HK-2 (cell line): ENCODE measurements at regions not wholly inside any gene's neighbourhood (a gene's known extent, or its start where the extent isn't known, plus 50 kb on each side); places are given as distances from the start of the nearest gene placed in this dataset.
A peak's percentile ranks its signal among the peaks of the same experiment; 100 is the strongest.
"Not testable (repeated sequence)": the region's sequence is repeated elsewhere in the genome, so short reads cannot be mapped to it uniquely, and the experiment has no call there.

Source experiments
- DNase-seq: peaks from one replicate; pipeline ENCODE4 v3.0.0-alpha.2; 2018; ENCODE audit not compliant: unreplicated experiment

DNA sequence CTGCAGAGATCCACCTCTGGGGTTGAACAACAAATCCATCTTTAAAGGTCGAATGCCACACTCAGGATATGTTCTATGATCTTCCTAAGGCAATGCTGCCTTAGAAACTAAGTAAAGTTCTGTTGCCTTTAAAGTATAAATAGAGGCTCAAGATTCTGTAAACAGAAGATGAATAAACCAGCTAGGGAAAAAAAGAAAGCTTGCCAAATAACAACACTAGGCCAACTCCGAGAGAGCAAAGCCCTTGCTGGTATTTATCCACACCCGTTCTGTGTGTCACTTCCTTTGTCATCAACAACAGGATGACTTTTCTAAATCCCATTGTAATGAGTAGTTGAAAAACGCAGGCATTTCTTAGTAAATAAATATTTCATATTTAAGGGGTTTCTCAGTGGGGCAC, 330.0 kb upstream of the GLI3 start:
- no peak for DNase-seq

DNA sequence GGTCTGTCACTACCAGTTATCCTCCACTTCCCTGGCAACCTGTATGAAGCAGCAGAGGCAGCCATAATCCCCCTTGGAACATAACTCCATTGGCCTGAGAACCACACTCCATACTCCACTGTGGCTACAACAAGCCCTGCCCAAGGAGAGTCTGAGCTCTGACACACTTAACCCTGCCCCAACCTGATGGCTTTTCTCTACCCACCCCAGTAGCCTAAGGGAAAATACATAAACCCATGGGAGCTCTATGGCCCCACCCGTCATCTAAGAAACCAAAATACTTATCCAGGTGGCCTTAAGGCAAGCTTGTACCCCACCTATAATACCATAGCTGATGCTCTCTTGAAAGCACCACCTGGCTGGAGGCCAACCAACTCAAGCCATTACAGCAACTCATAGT, 324.8 kb upstream of the GLI3 start:
- DNase-seq: no peak

DNA sequence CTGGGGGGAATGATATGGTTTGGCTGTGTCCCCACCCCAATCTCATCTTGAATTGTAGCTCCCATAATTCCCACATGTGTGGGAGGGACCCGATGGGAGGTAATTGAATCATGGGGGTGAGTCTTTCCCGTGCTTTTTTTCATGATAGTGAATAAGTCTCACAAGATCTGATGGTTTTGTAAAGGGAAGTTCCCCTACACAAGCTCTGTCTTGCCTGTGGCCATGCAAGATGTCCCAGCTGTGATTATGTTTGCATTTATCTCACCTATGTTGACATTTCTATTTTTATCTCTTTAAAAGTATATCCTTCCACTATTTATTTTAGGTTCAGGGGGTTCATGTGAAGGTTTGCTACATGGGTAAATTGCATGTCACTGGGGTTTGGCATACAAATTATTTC, 323.9 kb upstream of the GLI3 start:
- no peak for DNase-seq

DNA sequence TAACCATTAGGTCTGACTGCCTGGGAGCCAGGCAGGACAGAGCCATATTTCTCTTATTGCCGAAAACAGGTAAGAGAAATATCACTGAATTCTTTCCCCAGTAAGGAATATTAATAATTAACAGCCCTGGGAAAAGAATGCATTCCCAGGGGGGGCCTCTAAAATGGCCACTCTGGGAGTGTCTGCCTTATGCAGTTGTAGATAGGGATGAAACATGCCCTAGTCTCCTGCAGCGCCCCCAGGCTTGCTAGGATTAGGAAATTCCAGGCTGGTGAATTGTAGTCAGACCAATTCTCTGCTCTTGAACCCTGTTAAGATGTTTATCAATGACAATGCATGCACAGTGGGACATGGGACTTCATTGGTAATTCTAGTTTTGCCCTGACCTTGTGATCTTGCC, 317.9 kb upstream of the GLI3 start:
- not testable (repeated sequence) for DNase-seq

DNA sequence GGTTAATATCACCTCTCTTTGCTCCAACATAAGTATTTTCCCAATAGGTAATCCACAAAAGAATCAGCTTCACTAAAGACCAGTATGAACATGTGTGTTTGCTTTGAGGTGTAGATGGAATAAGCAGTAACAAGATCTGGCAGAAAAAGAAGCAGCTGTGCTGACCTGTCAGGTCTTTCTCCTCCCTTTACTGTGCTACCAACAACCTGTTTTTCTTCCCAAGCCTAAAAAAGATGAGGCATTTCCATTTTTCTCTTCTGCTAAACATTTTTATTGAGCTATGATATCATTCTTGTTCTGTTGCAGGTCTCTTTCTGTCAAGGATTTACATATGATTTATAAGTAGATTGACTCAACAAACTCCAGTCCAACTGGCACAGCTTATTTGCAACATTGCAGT, 315.2 kb upstream of the GLI3 start:
- DNase-seq: no peak

DNA sequence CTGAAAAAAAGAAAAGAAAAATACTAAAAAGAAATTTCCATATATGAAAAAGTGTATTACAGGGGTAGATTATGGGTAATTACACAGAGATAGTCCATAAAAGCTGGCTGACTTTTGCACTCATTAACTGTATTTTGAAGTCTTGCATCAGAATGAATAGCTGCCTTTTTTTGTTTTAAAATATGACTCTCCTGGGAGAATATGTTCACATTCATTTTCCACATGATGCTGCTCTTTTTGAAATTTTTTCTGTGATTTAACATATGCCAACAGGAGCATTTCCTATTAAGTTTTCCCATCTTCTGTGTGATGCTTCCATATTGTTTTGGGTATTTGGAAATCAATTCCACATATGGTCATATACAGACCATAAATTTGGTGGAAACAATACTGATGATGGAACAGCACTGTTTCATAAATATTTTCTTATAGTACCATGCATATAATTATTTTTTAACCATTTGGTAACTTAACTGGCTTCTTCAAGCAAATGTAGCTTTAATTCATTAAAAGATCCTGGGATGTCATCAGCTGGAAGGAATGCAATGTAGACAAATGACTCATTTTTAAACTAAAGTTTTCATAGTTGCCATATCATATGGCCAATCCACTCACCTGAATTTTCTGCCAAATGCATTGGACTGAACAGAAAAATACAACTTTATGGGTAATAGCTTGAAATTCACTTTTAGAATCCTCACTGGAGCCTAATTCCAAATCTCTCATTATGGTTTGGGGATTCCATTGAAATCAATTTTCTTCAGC, 313.9 kb upstream of the GLI3 start:
- DNase-seq: no peak

DNA sequence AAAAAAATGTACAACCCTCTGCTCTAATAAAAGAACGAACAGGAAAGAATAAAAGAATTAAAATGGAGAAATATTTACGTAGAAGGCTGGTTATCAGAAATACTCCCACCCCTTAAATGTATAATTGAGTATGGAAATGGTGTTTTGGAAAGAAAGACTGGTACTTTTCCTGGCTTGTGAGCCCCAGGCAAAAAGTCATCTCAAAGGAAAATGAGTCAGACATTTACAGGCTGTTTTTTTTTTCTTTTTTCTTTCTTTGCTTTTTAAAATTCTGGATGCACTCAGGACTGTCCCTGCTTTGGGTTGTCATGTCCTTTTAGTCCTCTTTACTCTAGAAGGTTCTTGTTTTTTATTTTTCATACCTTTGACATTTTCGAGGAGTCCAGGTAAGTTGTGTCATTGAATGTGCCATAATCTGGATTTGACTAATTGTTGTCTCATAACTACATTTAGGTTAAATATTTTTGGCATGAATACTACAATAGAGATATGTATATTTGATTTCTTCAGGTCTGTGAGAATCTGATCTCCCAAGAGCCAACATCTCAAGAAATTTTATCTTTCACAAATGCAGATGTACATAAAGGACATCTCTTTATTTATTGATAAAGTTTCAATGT, 313.0 kb upstream of the GLI3 start:
- no peak for DNase-seq

DNA sequence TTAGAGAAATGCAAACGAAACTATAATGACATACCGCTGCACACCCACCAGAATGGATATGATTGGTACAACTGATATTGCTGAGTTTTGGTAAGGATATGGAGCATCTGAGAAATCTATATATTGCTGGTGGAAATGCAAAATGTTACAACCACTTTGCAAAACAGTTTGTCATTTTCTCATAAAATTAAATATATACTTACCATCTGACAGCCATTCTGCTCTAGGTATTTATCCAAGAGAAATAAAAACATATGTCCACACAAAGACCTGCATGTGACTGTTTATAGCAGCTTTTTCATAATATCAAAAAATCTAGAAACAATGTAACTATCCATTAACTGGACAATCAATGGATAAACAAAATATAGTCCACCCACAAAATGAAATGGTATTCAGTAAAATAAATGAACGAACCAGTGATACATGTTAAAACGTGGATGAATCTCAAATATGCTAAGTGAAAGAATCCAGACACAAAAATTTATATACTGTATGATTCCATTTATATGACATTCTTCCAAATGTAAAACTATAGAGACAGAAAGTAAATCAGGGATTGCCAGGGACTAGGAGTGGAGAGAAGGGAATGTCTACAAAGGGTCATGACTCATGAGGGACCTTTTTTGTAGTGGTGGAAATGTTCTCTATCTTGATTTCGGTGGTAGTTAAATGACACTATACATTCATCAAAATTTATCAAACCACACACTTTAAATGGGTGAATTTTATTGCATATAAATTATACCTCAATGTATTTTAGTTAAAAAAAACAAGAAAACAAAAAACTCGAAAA, 312.0 kb upstream of the GLI3 start:
- no peak for DNase-seq

DNA sequence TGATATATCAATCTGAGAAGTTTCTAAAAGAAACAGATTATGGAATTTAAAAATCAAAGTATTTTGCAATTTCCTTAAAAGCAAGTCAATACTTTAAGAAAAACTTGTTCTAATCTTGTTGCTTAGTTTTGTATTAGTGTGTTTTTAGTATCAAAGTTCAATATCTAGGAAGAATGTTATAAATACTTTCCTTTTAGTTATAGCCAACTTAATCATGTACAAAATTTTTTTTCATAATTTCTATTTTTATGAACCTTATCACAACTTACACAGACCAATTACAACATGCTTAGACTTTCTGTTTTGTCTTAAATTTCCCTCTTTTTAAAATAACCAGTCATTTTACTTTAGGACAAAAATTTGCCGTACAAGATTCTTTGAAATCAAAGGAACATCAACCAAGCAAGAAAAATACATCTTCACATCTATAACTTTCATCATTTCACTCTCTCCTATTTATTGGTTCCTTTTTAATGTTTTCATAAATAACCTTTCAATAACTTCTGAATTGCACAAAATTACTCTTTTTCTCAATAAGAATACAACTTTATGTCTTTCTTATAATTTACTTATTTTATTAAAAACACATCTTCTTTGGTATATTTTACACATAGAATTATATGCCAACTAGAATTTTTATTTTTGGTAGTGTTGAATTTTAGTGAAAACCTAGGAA, 308.2 kb upstream of the GLI3 start:
- no peak for DNase-seq

DNA sequence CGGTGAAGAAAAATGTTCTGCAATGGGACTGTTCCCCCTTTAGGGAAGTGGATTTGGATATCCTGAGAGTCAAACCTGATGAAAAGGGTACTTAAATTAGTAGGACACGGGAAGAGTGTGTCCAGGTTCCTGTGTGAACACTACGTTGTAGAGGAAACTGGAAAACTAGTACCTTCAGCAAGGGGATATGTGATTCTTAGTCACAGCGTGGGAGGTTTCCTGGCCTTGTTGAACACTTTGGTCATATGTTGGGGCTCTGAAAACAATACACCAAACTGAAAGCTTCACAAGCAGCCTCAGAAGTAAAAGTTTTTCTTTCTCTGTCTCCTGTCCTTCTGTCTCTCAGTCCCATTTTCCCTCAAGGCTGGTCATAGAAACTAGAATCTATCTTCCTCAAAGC, 306.9 kb upstream of the GLI3 start:
- no peak for DNase-seq

DNA sequence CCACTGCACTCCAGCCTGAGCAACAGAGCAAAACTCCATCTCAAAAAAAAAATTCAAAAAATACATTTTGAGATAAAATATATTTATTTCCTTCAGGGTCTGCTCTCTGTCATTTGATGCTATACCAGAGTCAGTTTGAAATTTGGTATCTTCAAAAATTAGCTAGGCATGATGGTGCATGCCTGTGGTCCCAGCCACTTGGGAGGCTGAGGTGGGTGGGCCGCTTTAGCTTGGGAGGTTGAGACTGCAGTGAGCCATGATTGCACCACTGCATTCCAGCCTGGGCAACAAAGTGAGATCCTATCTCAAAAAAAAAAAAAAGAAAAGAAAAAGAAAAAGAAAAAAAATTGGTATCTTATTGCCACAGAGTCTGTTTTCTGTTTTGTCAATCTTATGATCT, 305.4 kb upstream of the GLI3 start:
- not testable (repeated sequence) for DNase-seq

DNA sequence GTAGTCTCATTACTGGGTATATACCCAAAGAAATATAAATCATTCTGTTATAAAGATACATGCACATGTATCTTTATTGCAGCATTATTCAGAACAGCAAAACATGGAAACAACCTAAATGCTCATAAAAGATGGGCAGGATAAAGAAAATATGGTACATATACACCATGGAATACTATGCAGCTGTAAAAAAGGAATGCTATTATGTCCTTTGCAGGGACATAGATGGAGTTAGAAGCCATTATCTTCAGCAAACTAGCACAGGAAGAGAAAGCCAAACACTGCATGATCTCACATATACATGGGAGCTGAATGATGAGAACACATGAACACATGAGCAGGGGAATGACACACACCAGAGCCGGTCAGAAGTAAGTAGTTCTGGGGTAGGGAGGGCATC, 297.4 kb upstream of the GLI3 start:
- no peak for DNase-seq

DNA sequence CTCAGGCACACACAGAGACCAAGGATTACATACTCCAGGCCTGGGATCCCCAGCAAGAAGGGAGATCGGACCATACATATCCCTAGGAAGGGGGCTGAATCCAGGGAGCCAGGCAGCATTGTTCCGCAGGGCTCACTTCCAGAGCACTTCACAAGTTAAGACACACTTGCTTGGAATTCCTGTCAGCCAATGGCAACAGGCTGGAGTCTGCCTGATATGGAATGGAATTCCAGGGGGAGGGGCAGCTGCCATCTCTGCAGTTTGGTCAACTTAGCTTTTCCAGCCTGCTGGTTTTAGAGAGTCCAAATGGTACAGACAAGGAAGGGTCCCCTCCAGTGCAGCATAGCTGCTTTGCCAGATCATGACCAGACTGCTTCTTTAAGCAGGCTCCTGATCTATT, 290.0 kb upstream of the GLI3 start:
- DNase-seq: no peak

DNA sequence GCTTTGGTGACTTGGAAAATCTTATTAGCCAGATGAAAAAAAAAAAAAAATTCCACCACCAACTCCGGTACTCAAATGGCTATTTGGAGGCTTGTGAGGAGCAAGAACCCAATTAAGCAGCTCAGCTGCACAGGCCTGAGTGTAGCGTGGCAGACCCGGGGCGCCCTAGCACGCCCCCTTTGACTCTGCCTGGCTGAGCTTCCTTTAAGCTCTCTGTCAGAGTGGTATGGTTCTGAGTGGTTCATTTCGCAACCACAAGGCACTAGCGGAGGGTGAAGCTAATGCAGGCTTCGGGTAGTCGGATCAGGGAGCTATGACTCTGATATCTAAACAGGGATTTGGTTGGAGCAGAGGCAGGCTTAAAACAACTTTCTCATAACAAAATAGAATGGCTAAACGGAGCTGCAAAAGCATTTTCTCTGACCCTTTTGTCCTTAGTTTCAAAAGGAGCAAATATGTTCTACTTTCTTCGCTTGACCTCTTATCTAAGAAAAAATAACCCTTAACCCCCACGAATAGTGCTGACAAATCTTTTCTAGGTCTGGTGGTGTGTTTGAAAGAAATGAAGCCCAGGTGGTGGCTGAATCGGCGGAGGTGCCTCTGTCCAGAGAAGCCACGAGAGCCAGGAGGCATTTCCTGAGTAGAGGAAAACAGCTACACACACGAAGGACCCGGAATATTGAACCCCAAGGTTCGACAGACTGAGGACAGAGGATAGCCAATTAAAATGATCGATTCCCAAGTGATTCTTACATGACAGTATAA, 285.4 kb upstream of the GLI3 start:
- DNase-seq: no peak

DNA sequence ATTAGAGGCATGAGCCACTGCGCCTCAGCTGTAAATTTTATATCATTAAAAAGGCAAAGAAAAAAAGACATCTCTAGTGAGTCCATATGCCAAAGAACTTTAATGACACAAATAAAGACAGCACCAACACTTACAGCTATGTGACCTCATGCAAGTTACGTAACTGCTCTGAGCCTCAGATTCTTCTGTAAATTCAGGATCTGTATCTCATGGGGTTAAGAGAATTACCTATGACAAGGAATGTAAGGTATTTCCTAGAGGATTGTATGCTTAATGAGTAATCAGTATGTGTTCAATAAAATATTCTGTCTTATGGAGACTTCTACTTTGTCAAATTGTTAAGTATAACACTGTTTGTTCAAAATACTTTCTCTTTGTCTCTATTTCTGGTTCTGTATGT, 274.0 kb upstream of the GLI3 start:
- no peak for DNase-seq

DNA sequence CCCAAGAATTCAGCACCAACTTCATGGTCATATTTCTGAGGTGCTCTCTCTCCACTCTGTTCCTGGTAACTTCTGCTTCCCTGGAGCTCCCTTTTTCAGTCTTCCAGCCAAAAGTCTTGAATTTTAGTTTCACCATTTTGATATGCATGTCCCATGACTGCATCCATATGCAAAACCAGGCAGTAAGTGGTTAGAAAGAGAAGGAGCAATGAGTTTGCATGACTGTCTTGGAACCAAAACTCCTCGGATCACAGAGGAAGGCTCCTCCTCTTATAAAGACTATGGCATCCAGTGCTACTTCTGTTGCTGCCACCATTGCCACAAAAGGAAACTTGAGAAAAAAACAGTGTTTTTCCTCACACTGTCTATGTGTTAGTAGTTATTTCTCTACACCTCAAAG, 269.1 kb upstream of the GLI3 start:
- no peak for DNase-seq

DNA sequence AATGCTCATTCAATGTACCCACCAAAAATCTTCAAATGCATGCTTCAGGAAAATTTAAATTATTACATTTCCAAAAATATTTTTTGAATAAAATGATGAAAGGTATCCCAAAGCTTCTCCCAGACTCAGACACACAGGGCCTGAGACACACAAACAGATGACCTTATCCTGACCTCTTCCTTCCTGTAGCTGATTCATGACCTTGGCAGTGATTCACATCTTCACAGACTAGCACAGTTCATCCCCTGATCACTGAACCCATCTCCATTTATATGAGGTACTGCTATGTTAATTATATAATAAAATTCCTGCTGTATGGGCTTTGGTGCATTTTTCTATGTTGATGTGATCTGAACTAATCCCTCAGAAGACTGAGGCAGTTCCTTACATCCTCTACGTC, 265.0 kb upstream of the GLI3 start:
- DNase-seq: no peak

DNA sequence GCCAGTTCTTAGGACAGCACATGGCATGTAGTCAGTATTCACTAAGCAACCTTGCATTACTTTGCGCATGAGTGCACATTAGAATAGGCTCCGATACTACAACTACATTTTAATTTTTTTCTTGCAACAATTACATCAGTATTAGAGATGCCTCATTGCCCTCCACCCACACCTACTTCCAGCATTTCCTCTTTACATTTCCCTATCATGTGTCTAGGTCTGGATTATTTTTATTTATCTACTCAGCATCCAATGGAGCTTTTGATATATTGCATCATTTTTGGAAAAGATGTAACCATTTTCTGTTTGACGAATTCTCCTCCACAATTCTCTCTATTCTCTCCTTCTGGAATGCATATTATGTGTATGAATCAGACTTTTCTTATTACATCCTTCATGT, 258.2 kb upstream of the GLI3 start:
- DNase-seq: no peak

DNA sequence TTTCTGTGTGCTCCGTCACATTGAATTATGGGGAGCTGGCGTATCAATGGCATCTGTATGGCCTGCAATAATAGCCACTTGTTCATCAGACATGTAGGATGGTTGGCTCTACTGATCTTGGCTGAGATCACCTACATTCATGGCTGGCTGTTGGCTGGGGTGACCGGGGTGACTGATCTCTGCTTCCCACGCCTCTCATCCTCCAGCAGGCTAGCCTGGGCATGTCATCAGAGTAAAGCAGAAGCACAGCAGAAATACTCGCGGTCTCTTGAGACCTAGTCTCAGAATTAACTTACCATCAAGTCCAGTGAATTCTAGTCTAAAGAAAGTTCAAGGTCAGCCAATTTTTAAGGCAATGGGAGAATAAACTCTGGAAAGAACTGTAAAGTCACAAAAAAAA, 257.7 kb upstream of the GLI3 start:
- DNase-seq: no peak

DNA sequence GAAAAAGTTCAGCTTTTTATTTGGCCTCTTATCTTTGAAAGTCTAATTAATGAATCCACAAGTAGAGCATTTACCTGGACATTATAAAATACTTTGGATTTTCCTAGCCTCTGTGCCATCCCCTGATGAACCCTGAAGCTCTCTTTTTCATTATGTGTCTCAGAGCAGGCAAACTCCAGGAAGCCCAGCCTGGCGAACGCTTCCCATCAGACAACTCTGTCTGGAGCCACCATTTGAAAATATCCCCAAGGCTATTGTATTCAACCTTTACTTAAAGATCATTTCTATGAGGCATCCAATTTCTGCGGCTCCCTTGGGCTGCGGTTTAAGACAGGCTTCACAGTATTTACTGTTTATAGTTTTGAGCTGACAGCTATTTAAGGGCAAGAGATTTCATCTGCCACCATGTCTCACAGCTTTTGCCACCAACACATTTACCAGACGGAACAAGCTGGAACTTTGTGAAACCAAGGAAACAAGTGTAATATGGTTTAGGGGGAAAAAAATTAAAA, 257.2 kb upstream of the GLI3 start:
- no peak for DNase-seq

DNA sequence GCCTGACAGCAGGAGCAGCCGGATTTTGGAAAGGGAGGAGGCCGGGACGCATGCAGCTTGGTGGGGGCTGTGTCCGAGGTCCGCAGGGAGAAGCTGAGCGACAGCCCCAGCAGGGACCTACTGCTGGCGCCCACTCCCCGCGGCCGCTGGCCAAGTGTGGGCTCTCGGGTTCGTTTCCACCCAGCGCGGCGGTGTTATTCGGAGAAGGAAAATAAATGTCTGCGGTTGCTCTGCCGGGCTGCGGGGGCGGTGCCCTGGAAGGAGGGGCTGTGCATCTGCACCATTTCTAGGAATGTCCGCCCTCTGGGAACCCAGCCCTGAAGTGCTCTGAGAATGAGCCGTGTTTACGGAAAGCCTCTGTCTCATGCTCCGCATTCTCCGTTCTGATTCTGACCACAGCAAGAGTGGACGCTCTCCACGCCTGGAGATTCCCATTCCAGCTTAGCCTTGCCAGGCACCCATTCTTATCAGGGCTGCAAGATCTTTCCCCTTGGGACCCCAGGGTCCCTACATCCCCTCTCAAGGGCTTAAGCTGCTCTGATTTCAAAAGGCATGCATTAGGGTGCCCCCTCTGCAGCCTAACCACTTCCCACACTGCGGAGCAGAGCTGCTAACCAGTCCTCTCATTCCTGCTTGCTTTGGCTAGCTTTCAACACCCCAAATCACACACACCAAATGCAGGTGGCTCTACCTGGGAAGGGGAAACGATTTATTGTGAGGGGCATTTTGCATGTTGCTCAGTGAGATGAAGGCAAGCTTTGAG, 256.6 kb upstream of the GLI3 start:
- DNase-seq: peak; percentile 22
